DND-41 (cell line): ENCODE measurements at regions not wholly inside any gene's neighbourhood (a gene's known extent, or its start where the extent isn't known, plus 50 kb on each side); places are given as distances from the start of the nearest gene placed in this dataset.

Experiments used
- ATAC-seq: fragments of 200-7000 bp; cut with Tn5 transposase; 3 replicates; pipeline ENCODE4 v1.9.1; 2021; ENCODE audit warnings: low read depth; ENCODE audit not compliant: insufficient read depth
- DNase-seq: peaks from one replicate; pipeline ENCODE4 v3.0.0-alpha.2; 2020
- H2AFZ ChIP-seq: 2 replicates; pipeline ENCODE4 v1.6.0; 2012; ENCODE audit warnings: low read depth, low read length
- H3K27ac ChIP-seq: 2 replicates; pipeline ENCODE4 v1.5.1; 2012; ENCODE audit warnings: low read length, inconsistent platforms
- H3K27me3 ChIP-seq: fragments of 200-600 bp; sonication (generic); 2 replicates; pipeline ENCODE4 v1.6.0; 2012; ENCODE audit warnings: low read length, mild to moderate bottlenecking, inconsistent platforms; ENCODE audit not compliant: insufficient read depth, poor library complexity
- H3K36me3 ChIP-seq: 2 replicates; pipeline ENCODE4 v1.5.1; 2012; ENCODE audit warnings: low read length, inconsistent platforms; ENCODE audit not compliant: insufficient read depth
- H3K4me1 ChIP-seq: 2 replicates; pipeline ENCODE4 v1.5.1; 2012; ENCODE audit warnings: mild to moderate bottlenecking, low read length; ENCODE audit not compliant: insufficient read depth
- H3K4me2 ChIP-seq: 2 replicates; pipeline ENCODE4 v1.6.0; 2012; ENCODE audit warnings: mild to moderate bottlenecking, moderate library complexity, low read length, inconsistent platforms; ENCODE audit not compliant: insufficient read depth
- H3K4me3 ChIP-seq, 2 experiments: fragments of 200-600 bp in 1 of 2; shearing (Covaris generic) in 1 of 2; 2 replicates each; pipeline ENCODE4 v1.5.1; 2012 to 2016; ENCODE audit warnings: inconsistent platforms in 2 of 2, low read length in 2 of 2, mild to moderate bottlenecking in 2 of 2, low read depth in 1 of 2, moderate library complexity in 1 of 2
- H3K79me2 ChIP-seq: 2 replicates; pipeline ENCODE4 v1.6.0; 2012; ENCODE audit warnings: low read length, inconsistent platforms; ENCODE audit not compliant: insufficient read depth
- H3K9ac ChIP-seq: 2 replicates; pipeline ENCODE4 v1.6.0; 2012; ENCODE audit warnings: low read depth, mild to moderate bottlenecking, inconsistent platforms, low read length, moderate library complexity
- H3K9me3 ChIP-seq: 2 replicates; pipeline ENCODE4 v1.5.1; 2012; ENCODE audit warnings: low read length, moderate library complexity, mild to moderate bottlenecking, inconsistent platforms; ENCODE audit not compliant: insufficient read depth, severe bottlenecking
- H4K20me1 ChIP-seq: 2 replicates; pipeline ENCODE4 v1.6.0; 2012; ENCODE audit warnings: low read length; ENCODE audit not compliant: insufficient read depth
- EZH2 ChIP-seq: IDR thresholded peaks from 3 replicates; pipeline ENCODE4 v1.6.1; 2012; ENCODE audit warnings: borderline replicate concordance, low read depth, mild to moderate bottlenecking, moderate library complexity, low read length, inconsistent platforms; ENCODE audit not compliant: severe bottlenecking
- TF ChIP-seq, protein P1 (sequence below): IDR thresholded peaks from 2 replicates; pipeline ENCODE4 v1.5.1; 2012; ENCODE audit warnings: borderline replicate concordance, low read length, moderate library complexity, mild to moderate bottlenecking; ENCODE audit not compliant: poor library complexity, severe bottlenecking; ENCODE audit errors: extremely low read depth

DNA sequence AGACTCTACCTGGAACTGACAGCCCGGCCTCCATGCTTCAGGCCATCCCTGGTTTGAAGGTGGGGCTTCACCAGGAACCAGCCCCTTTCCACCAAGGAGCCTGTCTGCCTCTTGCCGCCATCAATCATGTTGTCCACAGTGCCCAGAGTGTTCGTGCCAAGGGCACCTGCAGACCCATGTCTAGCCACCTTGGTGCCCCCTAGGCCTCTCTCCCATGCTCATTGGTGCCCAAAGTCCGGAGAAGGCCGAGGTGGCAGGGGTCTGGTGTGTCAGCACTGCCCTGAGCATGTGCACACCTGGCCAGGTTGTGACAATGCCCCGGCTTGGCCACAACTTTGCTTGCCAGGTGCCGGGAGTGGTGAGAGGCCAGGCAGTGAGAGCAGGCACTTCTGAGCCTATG, 114.8 kb downstream of the COPS8 start:
- Histone ChIP-seq H3K9me3 (peaks cover 7% of the 10 kb centered on the region), H2AFZ (no peak overlapping the region), H3K4me1 (no peaks in the 10 kb centered on the region), H3K4me3 (no peak overlapping the region), H3K9ac (no peak overlapping the region), H3K4me2 (no peak overlapping the region), H4K20me1 (no peaks in the 10 kb centered on the region), H3K27me3 (no peaks in the 10 kb centered on the region), H3K79me2 (no peaks in the 10 kb centered on the region), H3K27ac (no peak overlapping the region), H3K36me3 (no peaks in the 10 kb centered on the region)
- DNase-seq (no peak), ATAC-seq (no peak)
- TF ChIP-seq, protein P1, sequence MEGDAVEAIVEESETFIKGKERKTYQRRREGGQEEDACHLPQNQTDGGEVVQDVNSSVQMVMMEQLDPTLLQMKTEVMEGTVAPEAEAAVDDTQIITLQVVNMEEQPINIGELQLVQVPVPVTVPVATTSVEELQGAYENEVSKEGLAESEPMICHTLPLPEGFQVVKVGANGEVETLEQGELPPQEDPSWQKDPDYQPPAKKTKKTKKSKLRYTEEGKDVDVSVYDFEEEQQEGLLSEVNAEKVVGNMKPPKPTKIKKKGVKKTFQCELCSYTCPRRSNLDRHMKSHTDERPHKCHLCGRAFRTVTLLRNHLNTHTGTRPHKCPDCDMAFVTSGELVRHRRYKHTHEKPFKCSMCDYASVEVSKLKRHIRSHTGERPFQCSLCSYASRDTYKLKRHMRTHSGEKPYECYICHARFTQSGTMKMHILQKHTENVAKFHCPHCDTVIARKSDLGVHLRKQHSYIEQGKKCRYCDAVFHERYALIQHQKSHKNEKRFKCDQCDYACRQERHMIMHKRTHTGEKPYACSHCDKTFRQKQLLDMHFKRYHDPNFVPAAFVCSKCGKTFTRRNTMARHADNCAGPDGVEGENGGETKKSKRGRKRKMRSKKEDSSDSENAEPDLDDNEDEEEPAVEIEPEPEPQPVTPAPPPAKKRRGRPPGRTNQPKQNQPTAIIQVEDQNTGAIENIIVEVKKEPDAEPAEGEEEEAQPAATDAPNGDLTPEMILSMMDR = no peak
- no peak for TF ChIP-seq EZH2

DNA sequence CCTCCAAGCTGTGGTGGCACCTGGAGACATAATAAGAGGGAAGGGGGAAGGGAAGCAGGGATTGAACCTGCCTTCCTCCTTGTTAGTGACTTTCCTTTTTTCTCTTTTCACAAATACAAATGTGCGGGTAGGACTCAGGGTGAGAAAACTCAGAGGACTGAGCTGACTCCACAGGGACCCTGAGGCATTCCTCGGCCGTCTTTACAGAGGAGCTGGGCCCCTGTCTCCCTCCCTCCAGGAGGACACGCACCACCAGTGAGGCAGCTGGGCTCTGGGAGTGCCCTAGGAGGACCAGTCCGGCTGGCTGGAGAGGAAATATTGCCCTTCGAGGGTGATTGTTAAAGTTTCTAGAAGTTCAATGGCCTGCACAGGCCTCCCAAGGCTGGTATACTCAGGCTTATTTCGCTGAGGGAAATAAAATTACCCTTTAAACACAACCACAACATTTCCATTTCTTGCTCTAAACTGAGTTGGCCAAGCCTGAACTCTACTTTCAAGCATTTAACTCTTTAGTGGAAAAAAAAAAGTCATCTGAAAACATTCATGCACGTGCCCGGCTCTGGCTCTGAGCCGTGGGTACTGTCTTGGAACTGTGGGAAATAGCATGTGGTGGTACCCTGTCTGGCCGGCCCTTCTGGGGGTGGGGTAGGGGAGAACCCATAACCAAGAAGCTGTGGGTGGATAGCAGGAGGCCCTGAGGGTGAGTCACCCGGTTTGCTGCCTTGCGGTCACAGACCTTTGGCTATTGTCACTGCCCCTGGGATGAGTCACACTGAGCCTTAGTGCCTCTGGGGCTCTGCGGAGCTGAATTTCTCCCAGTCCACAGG, 116.0 kb downstream of the COPS8 start:
- H2AFZ ChIP-seq = no peak overlapping the region
- DNase-seq (no peak), ATAC-seq (no peak)
- no peak overlapping the region for H3K27ac ChIP-seq
- no peaks in the 10 kb centered on the region for H3K79me2 ChIP-seq
- H3K4me3 ChIP-seq = no peak overlapping the region
- no peaks in the 10 kb centered on the region for H3K36me3 ChIP-seq
- H3K4me1 ChIP-seq = no peaks in the 10 kb centered on the region
- no peaks in the 10 kb centered on the region for H4K20me1 ChIP-seq
- no peak overlapping the region for H3K4me2 ChIP-seq
- TF ChIP-seq, protein P1 = no peak
- no peak for TF ChIP-seq EZH2
- H3K9ac ChIP-seq = no peak overlapping the region
- H3K27me3 ChIP-seq = peaks cover 4% of the 10 kb centered on the region
- H3K9me3 ChIP-seq = peaks cover 7% of the 10 kb centered on the region

- no peaks in the 10 kb centered on the region for H3K4me1 ChIP-seq
- no peak overlapping the region for H2AFZ ChIP-seq
- H3K27me3 ChIP-seq = peaks cover 5% of the 10 kb centered on the region
- H3K36me3 ChIP-seq = no peaks in the 10 kb centered on the region
- H3K4me3 ChIP-seq = no peak overlapping the region
- H3K9ac ChIP-seq = no peak overlapping the region
- ATAC-seq (no peak), DNase-seq (no peak)
- no peak overlapping the region for H3K4me2 ChIP-seq
- TF ChIP-seq, protein P1 = no peak
- no peak for TF ChIP-seq EZH2
- no peak overlapping the region for H3K27ac ChIP-seq
- no peaks in the 10 kb centered on the region for H3K79me2 ChIP-seq
- H3K9me3 ChIP-seq = peaks cover 7% of the 10 kb centered on the region
- no peaks in the 10 kb centered on the region for H4K20me1 ChIP-seq
Observed at GRCh38 chr2:237202288-237203030, 116.8 kb downstream of the COPS8 start.
